Neural crest cell (in vitro differentiated cells): ENCODE measurements at regions not wholly inside any gene's neighbourhood (a gene's known extent, or its start where the extent isn't known, plus 50 kb on each side); places are given as distances from the start of the nearest gene placed in this dataset.

Experiments used
- DNase-seq: peaks from one replicate; pipeline ENCODE4 v3.0.0; 2021; ENCODE audit warnings: low read depth, mixed read lengths, low spot score
- H3K27ac Mint-ChIP-seq: one replicate; pipeline ENCODE4 v1.8.0; 2021; ENCODE audit warnings: mild to moderate bottlenecking, mixed read lengths; ENCODE audit not compliant: unreplicated experiment
- H3K27me3 Mint-ChIP-seq: 2 replicates; pipeline ENCODE4 v1.8.0; 2021; ENCODE audit warnings: low read depth, mild to moderate bottlenecking, mixed read lengths
- H3K36me3 Mint-ChIP-seq: 2 replicates; pipeline ENCODE4 v1.8.0; 2021; ENCODE audit warnings: low read depth, mild to moderate bottlenecking, mixed read lengths
- H3K4me1 Mint-ChIP-seq: 2 replicates; pipeline ENCODE4 v1.8.0; 2021; ENCODE audit warnings: mixed read lengths
- H3K4me3 Mint-ChIP-seq: one replicate; pipeline ENCODE4 v1.8.0; 2021; ENCODE audit warnings: mild to moderate bottlenecking, mixed read lengths
- H3K9me3 Mint-ChIP-seq: 2 replicates; pipeline ENCODE4 v1.8.0; 2021; ENCODE audit warnings: mixed read lengths
- CTCF ChIP-seq: fragments of 200-600 bp; sonication (generic); conservative IDR thresholded peaks from 2 replicates; pipeline ENCODE4 v1.5.0; 2021; ENCODE audit warnings: antibody characterized with exemption, mild to moderate bottlenecking

DNA sequence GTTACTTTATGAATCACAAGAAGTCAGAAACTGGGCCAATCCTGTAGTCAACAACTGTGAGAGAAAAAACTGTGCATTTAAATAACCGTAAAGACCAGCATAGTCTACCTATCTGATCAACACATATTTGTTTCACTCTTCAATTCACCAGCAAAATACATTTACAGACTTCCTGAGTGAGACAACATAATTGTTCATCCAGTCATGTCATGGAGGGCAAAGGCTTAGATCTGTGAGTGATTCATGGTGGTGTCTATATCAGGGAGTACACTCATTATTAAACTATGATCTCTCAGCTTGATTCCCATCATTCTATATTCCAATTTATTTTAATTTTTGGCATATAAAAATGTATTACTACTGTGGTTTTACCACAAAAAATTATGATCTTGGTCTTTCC lies 694.6 kb downstream of the DNAH5 start:
- no peaks in the 10 kb centered on the region for H3K36me3 Mint-ChIP-seq
- TF ChIP-seq CTCF = no peak
- DNase-seq = no peak
- no peaks in the 10 kb centered on the region for H3K27me3 Mint-ChIP-seq
- no peak overlapping the region for H3K4me3 Mint-ChIP-seq
- H3K27ac Mint-ChIP-seq = no peak overlapping the region
- H3K9me3 Mint-ChIP-seq = peaks cover 5% of the 10 kb centered on the region
- H3K4me1 Mint-ChIP-seq = peaks cover 19% of the 10 kb centered on the region

DNA sequence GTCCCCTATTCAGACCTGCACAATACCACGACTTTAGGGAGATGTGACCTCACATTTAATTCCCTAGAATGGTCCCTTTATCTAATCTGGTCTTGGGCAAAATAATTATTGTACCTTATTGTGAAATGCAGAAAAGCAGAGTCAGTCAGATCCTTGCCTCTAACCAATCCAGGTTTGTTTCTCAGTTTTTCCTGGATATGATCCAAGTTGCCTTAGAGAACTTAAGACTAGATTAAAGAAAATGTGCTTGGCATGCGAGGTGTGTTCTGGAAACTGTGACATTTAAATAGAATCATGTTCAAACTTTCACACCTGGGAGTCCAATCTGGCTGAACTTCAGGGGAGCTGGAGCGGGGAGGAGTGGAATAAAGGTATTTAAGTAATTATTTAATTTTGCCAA lies 696.2 kb downstream of the DNAH5 start:
- H3K27ac Mint-ChIP-seq = no peak overlapping the region
- no peak overlapping the region for H3K4me3 Mint-ChIP-seq
- DNase-seq = no peak
- peaks cover 19% of the 10 kb centered on the region for H3K4me1 Mint-ChIP-seq
- no peak for TF ChIP-seq CTCF
- no peaks in the 10 kb centered on the region for H3K27me3 Mint-ChIP-seq
- H3K9me3 Mint-ChIP-seq = peaks cover 5% of the 10 kb centered on the region
- no peaks in the 10 kb centered on the region for H3K36me3 Mint-ChIP-seq

DNA sequence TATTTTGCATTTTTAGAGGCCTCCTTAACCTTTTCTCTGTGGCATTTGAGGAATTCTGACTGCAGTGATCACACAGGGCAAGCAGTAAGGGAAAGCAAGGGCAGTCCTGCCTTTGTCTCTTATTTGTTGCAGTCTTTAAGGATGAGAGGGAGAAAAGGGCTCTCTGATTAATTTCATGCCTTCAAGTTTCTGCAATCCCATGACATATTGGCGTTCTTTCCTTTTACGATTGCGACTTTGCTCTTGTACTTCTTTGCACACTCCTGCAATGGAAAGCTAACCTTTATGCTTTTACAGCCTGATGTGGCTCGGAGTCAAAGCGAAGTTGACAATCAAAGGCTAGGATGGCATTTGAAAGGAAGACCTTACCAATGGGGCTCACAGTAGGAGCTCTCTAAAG lies 698.4 kb downstream of the DNAH5 start:
- no peak for DNase-seq
- H3K4me3 Mint-ChIP-seq = no peak overlapping the region
- H3K36me3 Mint-ChIP-seq = no peaks in the 10 kb centered on the region
- H3K27ac Mint-ChIP-seq = no peak overlapping the region
- TF ChIP-seq CTCF = no peak
- no peaks in the 10 kb centered on the region for H3K27me3 Mint-ChIP-seq
- H3K4me1 Mint-ChIP-seq = peaks cover 19% of the 10 kb centered on the region
- peaks cover 5% of the 10 kb centered on the region for H3K9me3 Mint-ChIP-seq

DNA sequence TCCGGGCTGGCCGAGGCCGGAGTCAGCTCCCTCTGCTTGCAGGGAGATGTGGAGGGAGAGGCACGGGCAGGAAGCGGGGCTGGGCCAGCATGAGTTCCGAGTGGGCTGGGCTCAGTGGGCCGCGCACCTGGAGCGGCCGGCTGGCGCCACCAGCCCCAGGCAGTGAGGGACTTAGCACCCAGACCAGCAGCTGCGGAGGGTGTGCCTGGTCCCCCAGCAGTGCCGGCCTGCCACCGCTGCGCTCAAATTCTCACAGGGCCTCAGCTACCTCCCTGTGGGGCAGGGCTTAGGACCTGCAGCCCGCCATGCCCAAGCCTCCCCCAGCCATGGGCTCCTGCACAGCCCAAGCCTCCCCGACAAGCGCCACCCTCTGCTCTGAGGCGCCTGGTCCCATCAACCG lies 700.3 kb downstream of the DNAH5 start:
- H3K9me3 Mint-ChIP-seq = peaks cover 2% of the 10 kb centered on the region
- H3K36me3 Mint-ChIP-seq = no peaks in the 10 kb centered on the region
- H3K4me1 Mint-ChIP-seq = peaks cover 19% of the 10 kb centered on the region
- no peak overlapping the region for H3K27ac Mint-ChIP-seq
- H3K27me3 Mint-ChIP-seq = no peaks in the 10 kb centered on the region
- no peak overlapping the region for H3K4me3 Mint-ChIP-seq
- DNase-seq = no peak
- no peak for TF ChIP-seq CTCF

DNA sequence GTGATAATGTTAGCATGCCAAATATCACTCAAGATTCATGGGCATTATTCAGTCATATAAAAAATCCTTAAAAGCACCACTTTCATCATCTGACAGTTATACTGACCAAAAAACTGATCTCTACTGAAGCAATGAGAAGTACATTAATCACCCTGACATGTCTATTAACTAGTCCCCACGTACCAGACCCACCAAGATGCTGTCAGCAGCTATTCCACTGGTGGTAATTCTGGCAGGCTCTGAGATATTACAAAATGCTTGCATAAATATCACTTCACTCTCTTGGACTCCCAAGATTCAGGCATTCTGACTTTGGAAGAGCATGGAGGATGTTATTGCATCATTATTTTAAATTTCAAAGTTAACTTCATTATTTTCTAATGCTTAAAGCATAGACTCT lies 717.0 kb downstream of the DNAH5 start:
- Mint-ChIP-seq H3K36me3 (no peaks in the 10 kb centered on the region), H3K9me3 (peaks cover 5% of the 10 kb centered on the region), H3K4me1 (no peaks in the 10 kb centered on the region), H3K27me3 (no peaks in the 10 kb centered on the region), H3K27ac (no peak overlapping the region), H3K4me3 (no peak overlapping the region)
- DNase-seq = no peak
- TF ChIP-seq CTCF = no peak

DNA sequence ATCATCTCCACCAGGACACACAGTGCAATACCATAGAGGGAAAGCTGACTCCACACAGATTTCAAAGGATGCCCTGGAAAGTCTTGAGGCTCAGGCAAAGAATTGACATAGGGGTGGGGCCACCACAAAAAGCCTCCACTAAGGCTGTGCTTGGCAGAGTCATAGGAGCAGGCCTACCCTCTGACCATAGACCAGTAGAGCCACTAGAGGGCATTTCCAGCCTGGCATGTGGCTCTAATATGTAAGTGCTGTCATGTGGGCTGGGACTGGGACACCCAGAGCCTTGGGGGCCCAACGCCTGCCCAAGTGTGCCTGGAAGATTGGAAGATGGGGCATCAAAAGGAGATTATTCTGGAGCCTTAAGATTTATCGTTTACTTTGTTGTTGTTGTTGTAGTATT lies 726.0 kb downstream of the DNAH5 start:
- H3K27ac Mint-ChIP-seq = no peak overlapping the region
- H3K9me3 Mint-ChIP-seq = no peaks in the 10 kb centered on the region
- H3K27me3 Mint-ChIP-seq = no peaks in the 10 kb centered on the region
- DNase-seq = no peak
- H3K36me3 Mint-ChIP-seq = no peaks in the 10 kb centered on the region
- peaks cover 7% of the 10 kb centered on the region for H3K4me1 Mint-ChIP-seq
- no peak overlapping the region for H3K4me3 Mint-ChIP-seq
- TF ChIP-seq CTCF = peak; percentile 16
